Subcutaneous abdominal adipose tissue (tissue), 5 donors: ENCODE measurements at regions not wholly inside any gene's neighbourhood (a gene's known extent, or its start where the extent isn't known, plus 50 kb on each side); places are given as distances from the start of the nearest gene placed in this dataset.

Source experiments
- H3K27ac ChIP-seq: one replicate; pipeline ENCODE4 v1.7.0; 2013; ENCODE audit warnings: low read depth, mild to moderate bottlenecking, inconsistent platforms, low read length, moderate library complexity
- H3K27me3 ChIP-seq, 5 donors: one replicate each; pipeline ENCODE4 v1.7.0; 2013; ENCODE audit warnings: low read length in 5 of 5, inconsistent platforms in 1 of 5; ENCODE audit not compliant: control insufficient read depth in 5 of 5, insufficient read depth in 4 of 5
- H3K36me3 ChIP-seq, 5 donors: one replicate each; pipeline ENCODE4 v1.7.0; 2013; ENCODE audit warnings: low read length in 5 of 5; ENCODE audit not compliant: control insufficient read depth in 5 of 5, insufficient read depth in 5 of 5
- H3K4me1 ChIP-seq, 5 donors: one replicate each; pipeline ENCODE4 v1.7.0; 2013; ENCODE audit warnings: low read length in 5 of 5, mild to moderate bottlenecking in 3 of 5, moderate library complexity in 1 of 5; ENCODE audit not compliant: control insufficient read depth in 5 of 5, insufficient read depth in 5 of 5
- H3K4me3 ChIP-seq, 5 donors: one replicate each; pipeline ENCODE4 v1.7.0; 2013; ENCODE audit warnings: low read length in 5 of 5, low read depth in 1 of 5
- H3K9ac ChIP-seq, 5 donors: one replicate each; pipeline ENCODE4 v1.7.0; 2013; ENCODE audit warnings: low read length in 5 of 5, mild to moderate bottlenecking in 4 of 5, moderate library complexity in 3 of 5
- H3K9me3 ChIP-seq, 5 donors: one replicate each; pipeline ENCODE4 v1.7.0; 2013; ENCODE audit warnings: low read length in 5 of 5; ENCODE audit not compliant: control insufficient read depth in 5 of 5
- donor health status: healthy.
- donor health status: healthy.
- donor health status: healthy.
- donor health status: healthy.
- donor health status: healthy.

GRCh38 chr5:17720071-17720470 lies 85.8 kb downstream of the TAF11L14 start:
- Histone ChIP-seq H3K36me3 (no peaks in the 10 kb centered on the region), H3K9ac (no peak overlapping the region), H3K4me1 (no peaks in the 10 kb centered on the region), H3K9me3 (no peaks in the 10 kb centered on the region), H3K27me3 (no peaks in the 10 kb centered on the region), H3K27ac (no peak overlapping the region), H3K4me3 (no peak overlapping the region)

DNA sequence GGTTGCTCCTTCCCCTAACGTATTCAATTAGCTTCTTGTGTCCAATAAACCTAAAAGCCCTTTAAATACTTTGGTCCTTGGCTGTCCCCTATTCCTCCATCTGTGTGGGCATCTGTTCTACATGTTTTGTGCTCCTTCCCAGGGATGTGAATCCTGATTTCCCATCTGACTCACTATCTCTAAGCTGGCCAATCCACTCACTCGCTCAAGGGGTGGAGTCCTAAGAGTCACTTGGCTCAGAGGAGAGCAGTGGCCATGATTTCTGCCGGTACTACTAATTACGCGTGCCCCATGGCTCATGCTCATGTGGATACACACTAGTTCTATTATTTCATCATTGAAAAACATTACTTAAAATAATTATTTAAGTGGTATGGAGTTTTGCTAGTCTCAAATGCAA lies 89.6 kb downstream of the TAF11L14 start:
- Histone ChIP-seq H3K9ac (no peak overlapping the region), H3K27ac (no peak overlapping the region), H3K9me3 (no peaks in the 10 kb centered on the region), H3K36me3 (no peaks in the 10 kb centered on the region), H3K27me3 (no peaks in the 10 kb centered on the region), H3K4me3 (no peak overlapping the region), H3K4me1 (no peaks in the 10 kb centered on the region)

DNA sequence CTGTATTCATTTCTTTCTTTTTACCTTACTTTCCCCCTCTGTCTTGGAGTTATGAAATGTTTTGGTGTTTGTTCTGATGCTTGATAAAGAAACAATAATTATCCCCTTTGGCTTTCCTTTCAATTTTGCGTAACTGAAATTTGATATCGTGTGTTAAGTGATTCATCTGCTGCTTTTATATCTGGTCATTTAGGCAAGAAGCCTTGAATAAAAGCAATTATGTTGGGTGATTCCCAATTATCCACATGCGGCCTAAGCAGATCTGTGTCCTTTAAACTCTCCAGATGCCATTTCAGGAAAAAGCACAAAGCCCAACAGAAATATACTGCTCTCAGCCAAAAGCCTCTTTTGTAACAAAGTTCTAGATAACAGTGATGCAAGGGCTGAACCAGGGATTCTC lies 92.8 kb downstream of the TAF11L14 start:
- no peak overlapping the region for H3K9ac ChIP-seq
- H3K9me3 ChIP-seq: no peaks in the 10 kb centered on the region

GRCh38 chr5:17730421-17730820 lies 96.2 kb downstream of the TAF11L14 start:
- Histone ChIP-seq H3K27me3 (no peaks in the 10 kb centered on the region), H3K9ac (no peak overlapping the region), H3K4me3 (no peak overlapping the region), H3K4me1 (no peaks in the 10 kb centered on the region), H3K9me3 (peaks cover 0 to 2% (median 0%) of the 10 kb centered on the region in 5 donors), H3K27ac (no peak overlapping the region), H3K36me3 (no peaks in the 10 kb centered on the region)

More for the DNA sequence above, 92.8 kb downstream of the TAF11L14 start:
- Histone ChIP-seq H3K36me3 (no peaks in the 10 kb centered on the region), H3K4me3 (no peak overlapping the region), H3K4me1 (no peaks in the 10 kb centered on the region), H3K27ac (no peak overlapping the region), H3K27me3 (no peaks in the 10 kb centered on the region)

DNA sequence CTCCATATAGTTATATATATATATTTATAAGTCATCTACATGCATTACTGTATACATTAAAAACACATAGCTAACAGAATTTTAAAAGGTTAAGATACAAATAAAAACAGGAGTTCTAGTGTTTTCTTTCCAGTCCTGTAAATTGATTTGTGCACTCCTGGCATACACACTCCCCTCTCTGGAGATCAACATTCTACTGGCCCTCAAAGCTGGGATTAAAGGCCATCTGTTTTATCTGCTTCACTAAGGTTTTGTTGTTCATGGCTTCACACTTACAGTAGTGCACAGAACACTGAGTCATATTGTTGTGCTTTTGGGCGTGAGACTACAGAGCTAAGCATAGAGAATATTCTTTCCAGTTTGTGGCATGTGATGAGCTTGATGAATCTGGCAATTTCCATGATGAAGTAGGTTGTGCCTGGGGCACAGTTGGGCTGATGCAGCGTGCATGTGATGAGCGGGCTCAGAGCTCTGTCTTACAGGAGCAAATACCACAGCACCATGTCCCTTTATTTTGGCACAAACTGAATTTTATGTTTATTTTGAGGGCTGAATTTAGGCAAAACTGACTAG lies 98.2 kb downstream of the TAF11L14 start:
- Histone ChIP-seq H3K4me1 (no peaks in the 10 kb centered on the region), H3K27ac (no peak overlapping the region), H3K4me3 (no peak overlapping the region), H3K9me3 (peaks cover 0 to 2% (median 0%) of the 10 kb centered on the region in 5 donors), H3K27me3 (no peaks in the 10 kb centered on the region), H3K9ac (no peak overlapping the region), H3K36me3 (no peaks in the 10 kb centered on the region)

GRCh38 chr5:17734011-17734410 lies 99.8 kb downstream of the TAF11L14 start:
- no peaks in the 10 kb centered on the region for H3K36me3 ChIP-seq
- no peak overlapping the region for H3K4me3 ChIP-seq
- H3K27ac ChIP-seq: no peak overlapping the region
- no peak overlapping the region for H3K9ac ChIP-seq
- H3K9me3 ChIP-seq: peaks cover 0 to 2% (median 0%) of the 10 kb centered on the region in 5 donors
- H3K27me3 ChIP-seq: no peaks in the 10 kb centered on the region
- no peaks in the 10 kb centered on the region for H3K4me1 ChIP-seq

GRCh38 chr5:17735761-17736160 lies 101.5 kb downstream of the TAF11L14 start:
- no peaks in the 10 kb centered on the region for H3K4me1 ChIP-seq
- H3K9me3 ChIP-seq: peaks cover 0 to 2% (median 0%) of the 10 kb centered on the region in 5 donors
- no peaks in the 10 kb centered on the region for H3K36me3 ChIP-seq
- H3K9ac ChIP-seq: no peak overlapping the region
- no peak overlapping the region for H3K4me3 ChIP-seq
- H3K27ac ChIP-seq: no peak overlapping the region
- no peaks in the 10 kb centered on the region for H3K27me3 ChIP-seq

GRCh38 chr5:17737092-17737491 lies 102.8 kb downstream of the TAF11L14 start:
- H3K4me3 ChIP-seq: no peak overlapping the region
- H3K27ac ChIP-seq: no peak overlapping the region

GRCh38 chr5:17738446-17738845 lies 104.2 kb downstream of the TAF11L14 start:
- Histone ChIP-seq H3K27ac (no peak overlapping the region), H3K9me3 (no peaks in the 10 kb centered on the region), H3K36me3 (no peaks in the 10 kb centered on the region), H3K4me3 (no peak overlapping the region), H3K9ac (no peak overlapping the region), H3K4me1 (no peaks in the 10 kb centered on the region), H3K27me3 (no peaks in the 10 kb centered on the region)

More at GRCh38 chr5:17737092-17737491, 102.8 kb downstream of the TAF11L14 start:
- H3K9ac ChIP-seq: no peak overlapping the region
- no peaks in the 10 kb centered on the region for H3K4me1 ChIP-seq
- no peaks in the 10 kb centered on the region for H3K27me3 ChIP-seq
- H3K36me3 ChIP-seq: no peaks in the 10 kb centered on the region
- peaks cover 0 to 2% (median 0%) of the 10 kb centered on the region in 5 donors for H3K9me3 ChIP-seq

DNA sequence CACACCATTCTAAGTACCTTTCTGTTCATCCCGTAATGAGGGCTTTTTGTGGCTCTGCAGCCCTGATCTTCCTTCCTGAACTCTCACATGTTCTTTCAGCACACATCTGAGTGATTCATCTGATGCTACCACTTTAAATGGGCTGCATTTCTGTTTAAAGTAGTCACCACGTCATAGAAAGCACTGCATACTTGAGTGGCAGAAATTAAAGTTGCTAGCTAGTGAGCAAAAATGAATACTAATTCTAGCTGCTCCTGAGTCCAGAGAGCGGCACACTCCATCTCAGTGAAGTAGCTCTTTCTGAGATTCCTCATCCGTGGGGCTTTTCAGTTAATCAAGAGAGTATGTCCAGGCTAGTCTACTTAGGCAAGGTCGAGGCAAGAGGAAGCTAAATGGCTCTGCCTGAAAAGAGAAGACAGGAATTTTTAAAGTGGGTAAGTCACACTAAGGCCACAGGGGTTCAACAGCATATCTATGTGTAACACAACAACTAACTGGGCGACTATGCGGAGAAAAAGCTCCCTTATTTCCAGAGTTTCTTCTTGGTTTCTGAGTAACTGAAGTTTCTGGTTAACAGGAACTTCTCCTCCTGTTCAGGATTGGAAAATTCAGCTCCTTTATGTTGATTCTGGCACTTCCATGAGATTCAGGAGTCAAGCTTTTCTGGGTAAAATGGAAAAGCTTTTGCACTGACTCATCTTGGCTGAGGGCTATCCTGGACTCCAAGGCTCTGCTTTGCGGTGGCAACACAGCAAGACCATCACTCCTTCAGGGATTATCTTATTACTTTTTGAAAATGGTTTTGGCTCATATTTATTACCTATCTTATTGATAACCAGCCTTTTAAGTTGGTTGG lies 109.5 kb downstream of the TAF11L14 start:
- H3K9me3 ChIP-seq: no peaks in the 10 kb centered on the region
- no peak overlapping the region for H3K4me3 ChIP-seq
- no peak overlapping the region for H3K9ac ChIP-seq
- H3K4me1 ChIP-seq: no peaks in the 10 kb centered on the region
- no peaks in the 10 kb centered on the region for H3K36me3 ChIP-seq
- no peaks in the 10 kb centered on the region for H3K27me3 ChIP-seq
- no peak overlapping the region for H3K27ac ChIP-seq
